GM12878 (cell line): ENCODE measurements at regions not wholly inside any gene's neighbourhood (a gene's known extent, or its start where the extent isn't known, plus 50 kb on each side); places are given as distances from the start of the nearest gene placed in this dataset.

ENCODE experiments used
- ATAC-seq: fragments of 200-7000 bp; cut with Tn5 transposase; 3 replicates; pipeline ENCODE4 v1.9.1; 2020; ENCODE audit warnings: mild to moderate bottlenecking, moderate library complexity
- BruUV-seq: library from RNA; stranded (reverse); fragments of 400-500 nt; replicated peaks from 2 replicates; lab custom pipeline; 2021; lab: Mats Ljungman, UMichigan
- CTCF ChIA-PET: fragments of 300-600 bp; sonication (Branson Sonifier 250); formaldehyde crosslinking; extraction: SDS; loops from one replicate; lab custom pipeline; 2021; ENCODE audit warnings: inconsistent platforms; lab: Yijun Ruan, JAX
- POLR2A ChIA-PET: fragments of 350-600 bp; formaldehyde crosslinking; extraction: SDS; loops from one replicate; lab custom pipeline; 2021; ENCODE audit warnings: inconsistent platforms; lab: Charles Lee
- RAD21 ChIA-PET: fragments of 300-600 bp; sonication (Branson Sonifier 250); formaldehyde crosslinking; loops from one replicate; lab custom pipeline; 2023; ENCODE audit warnings: antibody characterized with exemption; ENCODE audit not compliant: unreplicated experiment; lab: Charles Lee
- SMC1A ChIA-PET: fragments of 300-600 bp; sonication (Branson Sonifier 250); formaldehyde crosslinking; loops from one replicate; lab custom pipeline; 2023; ENCODE audit not compliant: unreplicated experiment, uncharacterized antibody; lab: Charles Lee
- DNase-seq: peaks from one replicate; pipeline ENCODE4 v3.0.0-alpha.2; 2011; ENCODE audit warnings: low read depth, low spot score
- FAIRE-seq: peaks from 3 replicates; lab custom pipeline; 2011; peaks lifted over from hg19 to GRCh38; lab: Jason Lieb, UNC
- H2AFZ ChIP-seq: 2 replicates; pipeline ENCODE4 v1.6.0; 2011; ENCODE audit warnings: low read depth, low read length, control low read depth; ENCODE audit not compliant: control insufficient read depth
- H3K27ac ChIP-seq: 2 replicates; pipeline ENCODE4 v1.5.1; 2011; ENCODE audit warnings: control low read depth; ENCODE audit not compliant: control insufficient read depth, insufficient read depth
- H3K27me3 ChIP-seq, 2 experiments: replicated peaks in 1 of 2; 2 replicates each; pipeline versions ENCODE4 v1.6.0 to v1.6.1; 2011; ENCODE audit warnings: low read length in 1 of 2; ENCODE audit not compliant: control insufficient read depth in 2 of 2, insufficient read depth in 2 of 2
- H3K36me3 ChIP-seq, 2 experiments: 2 replicates each; pipeline ENCODE4 v1.5.1; 2011; ENCODE audit warnings: low read length in 1 of 2; ENCODE audit not compliant: control insufficient read depth in 2 of 2, insufficient read depth in 2 of 2
- H3K4me1 ChIP-seq: 2 replicates; pipeline ENCODE4 v1.6.1; 2011; ENCODE audit warnings: mild to moderate bottlenecking, low read length, moderate library complexity, mixed read lengths; ENCODE audit not compliant: control insufficient read depth, insufficient read depth
- H3K4me2 ChIP-seq: 2 replicates; pipeline ENCODE4 v1.6.0; 2011; ENCODE audit warnings: control low read depth; ENCODE audit not compliant: control insufficient read depth, insufficient read depth
- H3K4me3 ChIP-seq: fragments of 200-600 bp; sonication (generic); 2 replicates; pipeline ENCODE4 v1.5.1; 2016
- H3K79me2 ChIP-seq: 2 replicates; pipeline ENCODE4 v1.6.0; 2011; ENCODE audit warnings: low read length; ENCODE audit not compliant: control insufficient read depth, insufficient read depth
- H3K9ac ChIP-seq: 2 replicates; pipeline ENCODE4 v1.8.0; 2011; ENCODE audit warnings: low read length, control low read depth, mixed read lengths; ENCODE audit not compliant: control insufficient read depth, insufficient read depth
- H3K9me3 ChIP-seq: replicated peaks from 3 replicates; pipeline ENCODE4 v1.5.1; 2011; ENCODE audit warnings: mild to moderate bottlenecking, low read length; ENCODE audit not compliant: control insufficient read depth, insufficient read depth
- H4K20me1 ChIP-seq: 2 replicates; pipeline ENCODE4 v1.6.0; 2011; ENCODE audit not compliant: control insufficient read depth, insufficient read depth
- BHLHE40 ChIP-seq, 2 experiments: fragments of 450-650 bp in 1 of 2; IDR thresholded peaks; 2 replicates each; pipeline ENCODE4 v1.6.1; 2011 to 2017; ENCODE audit warnings: low read depth in 2 of 2, borderline replicate concordance in 1 of 2, improper control_type of control experiment in 1 of 2, low read length in 1 of 2, mild to moderate bottlenecking in 1 of 2
- CREB1 ChIP-seq: IDR thresholded peaks from 2 replicates; pipeline ENCODE4 v1.6.1; 2012; ENCODE audit warnings: low read depth, mild to moderate bottlenecking, inconsistent platforms
- EED ChIP-seq: sonication (generic); IDR thresholded peaks from 2 replicates; pipeline ENCODE4 v1.6.1; 2016; ENCODE audit warnings: antibody characterized with exemption, low read depth
- NR2F1 ChIP-seq: fragments of 450-650 bp; conservative IDR thresholded peaks from 2 replicates; pipeline ENCODE4 v1.6.1; 2017; ENCODE audit warnings: mild to moderate bottlenecking
- POLR2AphosphoS2 ChIP-seq: IDR thresholded peaks from 2 replicates; pipeline ENCODE4 v1.6.1; 2011; ENCODE audit warnings: low read depth, mild to moderate bottlenecking, low read length, improper control_type of control experiment, moderate library complexity
- POU2F2 ChIP-seq: IDR thresholded peaks from 3 replicates; pipeline ENCODE4 v1.6.1; 2011; ENCODE audit warnings: low read depth, mild to moderate bottlenecking, low read length, borderline replicate concordance
- SMARCA5 ChIP-seq: fragments of 450-650 bp; IDR thresholded peaks from 2 replicates; pipeline ENCODE4 v1.6.1; 2017; ENCODE audit warnings: mild to moderate bottlenecking
- TARDBP ChIP-seq: IDR thresholded peaks from 2 replicates; pipeline ENCODE4 v1.6.1; 2016; ENCODE audit warnings: borderline replicate concordance
- ZBED1 ChIP-seq: IDR thresholded peaks from 2 replicates; pipeline ENCODE4 v1.6.1; 2016; ENCODE audit warnings: borderline replicate concordance
- ZNF24 ChIP-seq: fragments of 450-650 bp; IDR thresholded peaks from 2 replicates; pipeline ENCODE4 v1.6.1; 2017; ENCODE audit warnings: antibody characterized with exemption, mild to moderate bottlenecking
- ZNF622 ChIP-seq: fragments of 450-650 bp; IDR thresholded peaks from 2 replicates; pipeline ENCODE4 v1.6.1; 2017; ENCODE audit warnings: mild to moderate bottlenecking, inconsistent platforms
- WGBS: methylation state at CpG from one replicate; pipeline ENCODE4 v1.1.6; 2016; ENCODE audit warnings: low lambda C conversion rate; ENCODE audit not compliant: insufficient replicate concordance, insufficient coverage; ENCODE audit errors: missing lambda C conversion rate; 5-methylcytosine and 5-hydroxymethylcytosine counted together
- in situ Hi-C: fragments of 300-500 bp; cut with MboI; formaldehyde crosslinking; loops from 9 replicates; pipeline ENCODE4 v1.14.3; 2018; ENCODE audit warnings: mixed read lengths
- intact Hi-C: fragments of 100-400 bp; cut with micrococcal nuclease; formaldehyde crosslinking; loops from one replicate; pipeline ENCODE4 v1.14.2; 2022; ENCODE audit not compliant: unreplicated experiment
- TF ChIP-seq, protein P1 (sequence below): IDR thresholded peaks from 2 replicates; pipeline ENCODE4 v1.6.1; 2011; ENCODE audit warnings: mild to moderate bottlenecking, low read depth, low read length, moderate library complexity; ENCODE audit not compliant: insufficient replicate concordance

DNA sequence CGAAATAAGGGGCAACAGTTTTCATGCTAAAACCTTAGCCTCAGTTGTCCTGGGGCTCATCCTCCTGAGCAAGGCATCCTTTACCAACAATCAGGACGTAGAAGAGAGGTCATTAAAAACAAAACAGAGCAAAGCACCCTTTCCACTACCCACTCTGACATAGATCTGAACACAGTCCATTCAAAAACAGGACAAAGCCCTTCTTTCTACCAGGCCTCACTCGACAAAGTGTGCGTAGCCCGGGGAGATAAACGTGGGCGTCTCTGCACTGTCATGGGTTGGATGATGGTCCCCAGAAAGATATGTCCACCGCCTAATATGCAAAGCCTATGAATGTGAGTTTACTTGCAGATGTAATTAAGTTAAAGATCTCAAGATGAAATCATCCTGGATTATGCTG lies 60.6 kb upstream of the TAS2R1 start:
- no peak overlapping the region for H3K4me3 ChIP-seq
- no peaks in the 10 kb centered on the region for H4K20me1 ChIP-seq
- TF ChIP-seq EED (no peak), ZNF24 (no peak), BHLHE40 (IDR thresholded peaks at IDR 0.05; ENCODE audit: borderline replicate concordance in 1 of 2, low read depth in 2 of 2, low read length in 1 of 2) (no peak), NR2F1 (no peak), TARDBP (no peak), ZBED1 (no peak), POLR2AphosphoS2 (no peak), ZNF622 (no peak), CREB1 (no peak), SMARCA5 (no peak), POU2F2 (no peak)
- TF ChIP-seq, protein P1, sequence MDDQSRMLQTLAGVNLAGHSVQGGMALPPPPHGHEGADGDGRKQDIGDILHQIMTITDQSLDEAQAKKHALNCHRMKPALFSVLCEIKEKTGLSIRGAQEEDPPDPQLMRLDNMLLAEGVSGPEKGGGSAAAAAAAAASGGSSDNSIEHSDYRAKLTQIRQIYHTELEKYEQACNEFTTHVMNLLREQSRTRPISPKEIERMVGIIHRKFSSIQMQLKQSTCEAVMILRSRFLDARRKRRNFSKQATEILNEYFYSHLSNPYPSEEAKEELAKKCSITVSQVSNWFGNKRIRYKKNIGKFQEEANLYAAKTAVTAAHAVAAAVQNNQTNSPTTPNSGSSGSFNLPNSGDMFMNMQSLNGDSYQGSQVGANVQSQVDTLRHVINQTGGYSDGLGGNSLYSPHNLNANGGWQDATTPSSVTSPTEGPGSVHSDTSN = no peak
- in situ Hi-C loops (no loop called here), intact Hi-C loops (no loop called here)
- SMC1A ChIA-PET = no interaction called here
- ATAC-seq (no peak), FAIRE-seq (no peak), DNase-seq (no peak)
- no TSS peak for BruUV-seq
- CTCF ChIA-PET = no interaction called here
- H3K27ac ChIP-seq = no peak overlapping the region
- no peak overlapping the region for H3K9ac ChIP-seq
- no peaks in the 10 kb centered on the region for H3K4me1 ChIP-seq
- H3K79me2 ChIP-seq = no peaks in the 10 kb centered on the region
- H3K27me3 ChIP-seq = no peaks in the 10 kb centered on the region; a peak in 1 of 4 replicates
- no peak overlapping the region for H3K4me2 ChIP-seq
- WGBS = 26% methylated on average over 8 of the region's 8 CpGs
- H3K9me3 ChIP-seq = no peaks in the 10 kb centered on the region
- no peak overlapping the region for H2AFZ ChIP-seq
- RAD21 ChIA-PET = no interaction called here
- H3K36me3 ChIP-seq = no peaks in the 10 kb centered on the region
- POLR2A ChIA-PET = no interaction called here
